ENCODE measurements at regions not wholly inside any gene's neighbourhood (a gene's known extent, or its start where the extent isn't known, plus 50 kb on each side); places are given as distances from the start of the nearest gene placed in this dataset.
"Not testable (repeated sequence)": the region's sequence is repeated elsewhere in the genome, so short reads cannot be mapped to it uniquely, and the experiment has no call there.

DNA sequence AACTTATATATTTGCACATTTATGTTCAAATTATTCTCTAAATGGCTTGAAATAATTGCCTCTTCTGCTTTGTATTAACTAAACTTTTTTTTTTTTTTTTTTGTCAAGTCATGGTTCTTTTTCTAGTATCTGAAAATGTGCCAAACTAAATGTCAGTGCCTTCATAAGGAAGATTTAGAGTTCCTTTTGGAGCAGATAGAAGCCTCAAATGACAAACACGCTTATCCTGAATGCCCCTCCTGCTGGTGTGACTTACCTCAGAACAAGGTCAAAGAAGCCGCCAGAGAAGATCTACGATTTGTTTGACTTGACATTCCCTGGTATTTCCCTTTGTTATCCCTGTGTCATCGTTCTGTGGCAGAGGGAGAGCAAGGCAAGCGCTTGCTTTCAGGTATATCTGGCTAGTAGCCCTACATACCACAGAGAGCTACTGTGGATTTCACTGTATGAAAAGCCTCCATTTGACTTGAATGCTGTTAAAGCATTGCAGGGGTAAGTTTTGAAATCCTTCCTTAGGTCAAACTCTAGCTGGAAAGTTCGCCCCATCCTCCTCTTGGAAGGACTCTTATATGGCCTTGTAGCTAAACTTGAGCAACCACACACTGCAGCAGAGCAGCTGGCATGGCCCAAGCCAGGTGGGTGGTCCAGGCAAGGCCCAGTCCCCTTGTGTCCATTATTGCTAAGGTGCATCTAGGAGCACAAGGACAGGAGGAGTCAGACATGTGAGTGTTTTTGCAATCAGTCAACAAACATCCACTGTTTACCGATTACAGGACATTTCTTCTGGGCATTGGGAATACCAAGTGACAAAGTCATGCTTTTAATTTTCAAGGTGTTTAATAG is 285.4 kb upstream of the USP25 start:
- H3K27ac Mint-ChIP-seq, result no peak overlapping the region
- no peaks in the 10 kb centered on the region for H3K4me1 Mint-ChIP-seq (ENCODE audit: low read depth)
- peaks cover 6% of the 10 kb centered on the region for H3K9me3 Mint-ChIP-seq
- H3K27me3 Mint-ChIP-seq (ENCODE audit: low read depth), result no peaks in the 10 kb centered on the region
- no peaks in the 10 kb centered on the region for H3K36me3 Mint-ChIP-seq (ENCODE audit: low read depth)
- no peak overlapping the region for H3K4me3 Mint-ChIP-seq

DNA sequence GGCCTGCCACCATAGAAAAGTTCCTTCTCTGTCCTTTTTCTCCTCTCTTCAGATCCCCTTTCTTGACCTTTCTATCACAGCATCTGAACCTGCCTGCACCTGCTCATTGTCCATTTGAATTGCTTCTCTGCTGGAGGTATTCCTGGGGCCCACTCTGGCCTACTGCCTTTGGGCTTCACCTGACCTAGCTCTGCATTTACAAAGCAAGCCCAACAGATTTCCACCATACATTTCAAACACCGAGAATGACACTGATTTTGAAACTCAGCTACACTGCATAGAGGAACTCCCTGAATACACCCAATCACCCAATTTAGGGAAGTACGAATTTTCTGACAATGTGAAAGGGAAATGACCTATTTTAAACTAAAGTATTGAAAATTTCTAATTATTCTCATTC is 284.5 kb upstream of the USP25 start:
- Mint-ChIP-seq H3K4me3 (no peak overlapping the region), H3K27me3 (ENCODE audit: low read depth) (no peaks in the 10 kb centered on the region), H3K27ac (no peak overlapping the region), H3K9me3 (peaks cover 11% of the 10 kb centered on the region), H3K4me1 (ENCODE audit: low read depth) (no peaks in the 10 kb centered on the region), H3K36me3 (ENCODE audit: low read depth) (no peaks in the 10 kb centered on the region)

DNA sequence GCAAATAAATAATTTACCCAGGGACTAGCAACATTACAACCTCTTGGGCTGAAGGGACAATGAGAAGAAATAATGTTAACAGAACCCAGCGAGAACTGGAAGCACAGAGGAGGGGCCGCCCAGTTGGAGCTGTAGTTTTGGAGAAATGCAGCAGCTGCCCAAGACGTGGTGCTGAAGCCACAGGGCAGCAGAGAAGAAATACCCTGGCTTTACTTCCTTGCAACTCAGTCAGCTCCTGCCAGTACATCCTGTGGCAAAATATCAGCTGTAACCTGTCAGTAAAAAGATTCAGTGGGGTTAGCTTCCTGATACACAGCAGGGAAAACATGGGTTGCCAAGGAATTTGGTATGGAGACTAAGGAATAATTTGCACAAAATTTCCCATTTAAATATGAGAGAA is 283.6 kb upstream of the USP25 start:
- H3K36me3 Mint-ChIP-seq (ENCODE audit: low read depth), result no peaks in the 10 kb centered on the region
- H3K27me3 Mint-ChIP-seq (ENCODE audit: low read depth), result no peaks in the 10 kb centered on the region
- H3K4me3 Mint-ChIP-seq, result no peak overlapping the region
- H3K4me1 Mint-ChIP-seq (ENCODE audit: low read depth), result no peaks in the 10 kb centered on the region
- H3K27ac Mint-ChIP-seq, result no peak overlapping the region
- peaks cover 11% of the 10 kb centered on the region for H3K9me3 Mint-ChIP-seq

DNA sequence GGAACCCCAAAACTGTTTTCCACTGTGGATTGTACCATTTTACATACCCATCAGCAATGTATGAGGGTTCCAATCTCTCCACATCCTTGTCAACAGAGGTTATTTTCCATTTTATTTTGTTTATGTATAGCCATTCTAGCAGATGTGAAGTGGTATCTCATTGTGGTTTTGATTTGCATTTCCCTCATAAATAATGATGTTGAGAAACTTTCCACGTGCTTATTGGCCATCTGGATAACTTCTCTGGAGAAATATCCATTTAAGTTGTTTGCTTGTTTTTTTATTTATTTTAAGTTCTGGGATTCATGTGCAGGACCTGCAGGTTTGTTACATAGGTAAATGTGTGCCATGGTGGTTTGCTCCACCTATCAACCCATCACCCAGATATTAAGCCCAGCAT is 280.2 kb upstream of the USP25 start:
- H3K36me3 Mint-ChIP-seq (ENCODE audit: low read depth), result no peaks in the 10 kb centered on the region

DNA sequence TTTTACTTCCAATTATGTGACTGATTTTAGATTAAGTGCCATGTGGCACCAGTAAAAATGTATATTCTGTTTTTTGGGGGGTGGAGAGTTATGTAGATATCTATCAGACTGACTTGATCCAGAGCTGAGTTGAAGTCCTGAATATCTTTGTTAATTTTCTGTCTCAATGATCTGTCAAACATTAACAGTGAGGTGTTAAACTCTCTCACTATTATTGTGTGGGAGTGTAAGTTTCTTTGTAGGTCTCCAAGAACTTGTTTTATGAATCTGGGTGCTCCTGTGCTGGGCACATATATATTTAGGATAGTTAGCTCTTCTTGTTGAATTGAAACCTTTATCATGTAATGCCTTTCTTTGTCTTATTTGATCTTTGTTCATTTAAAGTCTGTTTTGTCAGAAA is 276.5 kb upstream of the USP25 start:
- Mint-ChIP-seq H3K36me3 (ENCODE audit: low read depth) (no peaks in the 10 kb centered on the region), H3K27me3 (ENCODE audit: low read depth) (no peaks in the 10 kb centered on the region), H3K4me3 (no peak overlapping the region), H3K27ac (no peak overlapping the region), H3K4me1 (ENCODE audit: low read depth) (no peaks in the 10 kb centered on the region), H3K9me3 (peaks cover 11% of the 10 kb centered on the region)

More for the DNA sequence above, 280.2 kb upstream of the USP25 start:
- Mint-ChIP-seq H3K4me3 (no peak overlapping the region), H3K9me3 (peaks cover 11% of the 10 kb centered on the region), H3K4me1 (ENCODE audit: low read depth) (no peaks in the 10 kb centered on the region), H3K27me3 (ENCODE audit: low read depth) (no peaks in the 10 kb centered on the region), H3K27ac (no peak overlapping the region)

DNA sequence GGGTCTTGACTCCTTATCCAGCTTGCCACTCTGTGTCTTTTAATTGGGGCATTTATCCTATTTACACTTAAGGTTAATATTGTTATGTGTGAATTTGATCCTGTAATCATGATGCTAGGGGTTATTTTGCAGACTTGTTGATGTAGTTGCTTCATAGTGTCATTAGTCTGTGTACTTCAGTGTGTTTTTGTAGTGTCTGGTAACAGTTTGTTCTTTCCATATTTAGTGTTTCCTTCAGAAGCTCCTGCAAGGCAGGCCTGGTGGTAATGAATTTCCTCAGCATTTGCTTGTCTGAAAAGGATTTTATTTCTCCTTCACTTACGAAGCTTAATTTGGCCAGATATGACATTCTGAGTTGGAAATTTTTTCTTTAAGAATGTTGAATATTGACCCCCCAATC is 276.0 kb upstream of the USP25 start:
- not testable (repeated sequence) for H3K27me3 Mint-ChIP-seq (ENCODE audit: low read depth); H3K27ac Mint-ChIP-seq; H3K4me3 Mint-ChIP-seq; H3K36me3 Mint-ChIP-seq (ENCODE audit: low read depth); H3K4me1 Mint-ChIP-seq (ENCODE audit: low read depth)
- H3K9me3 Mint-ChIP-seq, result peaks cover 10% of the 10 kb centered on the region

DNA sequence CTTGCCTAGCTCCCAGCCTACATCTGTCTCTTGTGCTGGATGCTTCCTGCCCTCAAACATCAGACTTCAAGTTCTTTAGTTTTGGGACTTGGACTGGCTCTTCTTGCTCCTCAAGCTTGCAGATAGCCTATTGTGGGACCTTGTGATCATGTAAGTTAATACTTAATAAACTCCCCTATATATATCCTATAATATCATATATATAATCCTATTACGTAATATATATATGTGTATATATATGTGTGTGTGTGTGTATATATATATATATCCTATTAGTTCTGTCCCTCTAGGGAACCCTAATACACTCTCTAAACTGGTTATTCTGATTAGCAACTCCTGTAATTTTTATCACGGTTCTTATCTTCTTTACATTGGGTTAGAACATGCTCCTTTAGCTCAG is 274.9 kb upstream of the USP25 start:
- H3K27me3 Mint-ChIP-seq (ENCODE audit: low read depth); H3K4me3 Mint-ChIP-seq; H3K4me1 Mint-ChIP-seq (ENCODE audit: low read depth); H3K36me3 Mint-ChIP-seq (ENCODE audit: low read depth); H3K9me3 Mint-ChIP-seq; H3K27ac Mint-ChIP-seq: not testable (repeated sequence)

DNA sequence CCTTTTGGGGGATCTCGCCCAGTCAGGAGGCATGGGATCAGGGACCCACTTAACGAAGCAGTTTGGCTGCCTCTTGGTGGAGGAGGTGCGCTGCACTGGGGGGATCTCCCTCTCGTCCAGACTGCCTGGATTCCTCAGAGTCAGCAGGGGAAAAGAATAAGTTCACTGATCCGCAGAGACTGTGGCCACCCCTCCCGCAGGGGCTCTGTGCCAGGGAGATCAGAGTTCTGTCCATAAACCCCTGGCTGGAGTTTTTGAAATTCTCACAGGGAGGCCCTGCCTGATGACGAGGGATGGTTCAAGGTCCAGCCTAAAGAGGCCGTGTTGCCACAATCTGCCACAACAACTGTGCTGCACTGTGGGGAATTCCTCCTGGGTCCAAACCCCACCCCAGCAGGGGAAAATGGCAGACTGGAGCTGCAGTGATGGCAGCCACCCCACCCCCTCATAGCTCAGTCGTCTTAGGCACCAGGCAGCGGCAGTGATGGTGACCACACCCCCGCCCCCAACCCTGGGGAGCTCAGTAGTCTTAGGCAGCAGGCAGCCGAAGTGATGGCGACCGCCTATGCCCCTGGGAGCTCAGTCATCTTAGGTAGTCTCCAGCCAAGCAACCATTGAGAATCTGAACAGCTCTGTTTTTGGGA is 273.8 kb upstream of the USP25 start:
- no peak overlapping the region for H3K27ac Mint-ChIP-seq
- H3K36me3 Mint-ChIP-seq (ENCODE audit: low read depth), result no peaks in the 10 kb centered on the region
- no peaks in the 10 kb centered on the region for H3K27me3 Mint-ChIP-seq (ENCODE audit: low read depth)

DNA sequence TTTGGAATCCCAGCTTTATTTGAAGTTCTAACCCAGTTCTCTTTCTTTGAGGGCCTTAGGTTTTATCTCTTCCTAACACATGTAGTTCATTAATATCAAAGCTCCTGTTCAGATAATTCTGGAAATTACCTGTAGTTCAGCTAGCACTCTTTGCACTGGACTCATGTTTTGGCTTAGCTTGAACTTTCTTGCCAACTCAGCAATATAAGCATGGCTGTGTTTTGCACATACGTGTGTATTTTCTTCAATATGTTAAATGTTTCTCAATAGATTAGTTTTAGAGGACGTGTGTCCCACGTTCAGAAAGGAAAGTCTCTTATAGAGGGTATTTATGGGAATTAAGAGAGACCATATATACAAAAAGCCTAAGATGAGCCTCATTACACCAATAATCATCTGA is 271.8 kb upstream of the USP25 start:
- no peaks in the 10 kb centered on the region for H3K4me1 Mint-ChIP-seq (ENCODE audit: low read depth)
- no peaks in the 10 kb centered on the region for H3K27me3 Mint-ChIP-seq (ENCODE audit: low read depth)
- no peak overlapping the region for H3K4me3 Mint-ChIP-seq
- H3K27ac Mint-ChIP-seq, result no peak overlapping the region
- H3K36me3 Mint-ChIP-seq (ENCODE audit: low read depth), result no peaks in the 10 kb centered on the region
- H3K9me3 Mint-ChIP-seq, result no peaks in the 10 kb centered on the region

More for the DNA sequence above, 273.8 kb upstream of the USP25 start:
- Mint-ChIP-seq H3K4me3 (no peak overlapping the region), H3K4me1 (ENCODE audit: low read depth) (no peaks in the 10 kb centered on the region), H3K9me3 (no peaks in the 10 kb centered on the region)

DNA sequence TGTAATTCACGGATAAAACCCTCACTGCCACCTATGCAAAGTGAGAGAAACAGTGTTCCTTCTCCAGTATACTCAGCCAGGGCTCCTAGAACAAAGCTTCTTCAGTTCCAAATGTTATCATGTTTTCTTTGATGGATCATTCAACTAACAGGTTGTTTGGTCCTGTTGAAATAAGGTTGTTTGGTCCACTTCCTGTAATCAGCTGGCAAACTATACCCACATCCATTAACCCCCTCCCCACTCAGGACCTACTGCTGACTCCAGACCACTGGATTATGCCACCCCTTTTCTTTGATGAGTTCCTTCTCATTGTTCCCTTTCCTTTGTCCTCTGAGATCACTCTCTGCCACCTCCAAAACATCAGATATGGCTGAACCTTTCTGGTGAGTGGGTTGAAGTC is 267.7 kb upstream of the USP25 start:
- Mint-ChIP-seq H3K27me3 (ENCODE audit: low read depth) (no peaks in the 10 kb centered on the region), H3K4me1 (ENCODE audit: low read depth) (no peaks in the 10 kb centered on the region), H3K36me3 (ENCODE audit: low read depth) (no peaks in the 10 kb centered on the region), H3K9me3 (no peaks in the 10 kb centered on the region), H3K27ac (no peak overlapping the region), H3K4me3 (no peak overlapping the region)

DNA sequence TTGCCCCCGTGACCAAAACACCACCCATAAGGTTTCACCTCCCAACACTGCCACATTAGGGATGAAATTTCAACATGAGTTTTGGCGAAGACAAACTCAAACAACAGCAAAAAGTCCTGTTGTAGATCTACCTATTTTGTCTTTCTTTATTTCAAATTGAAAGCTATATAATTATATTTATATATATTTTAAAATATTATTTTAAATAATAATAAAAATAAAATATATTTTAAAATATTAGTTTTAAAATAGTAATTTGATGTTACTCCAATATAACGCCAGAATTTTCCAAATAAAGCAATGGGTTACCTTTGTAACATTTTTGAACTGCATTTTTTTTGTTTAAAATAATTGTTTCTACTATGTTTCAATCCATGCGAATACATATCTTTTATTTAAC is 263.5 kb upstream of the USP25 start:
- no peak overlapping the region for H3K4me3 Mint-ChIP-seq

DNA sequence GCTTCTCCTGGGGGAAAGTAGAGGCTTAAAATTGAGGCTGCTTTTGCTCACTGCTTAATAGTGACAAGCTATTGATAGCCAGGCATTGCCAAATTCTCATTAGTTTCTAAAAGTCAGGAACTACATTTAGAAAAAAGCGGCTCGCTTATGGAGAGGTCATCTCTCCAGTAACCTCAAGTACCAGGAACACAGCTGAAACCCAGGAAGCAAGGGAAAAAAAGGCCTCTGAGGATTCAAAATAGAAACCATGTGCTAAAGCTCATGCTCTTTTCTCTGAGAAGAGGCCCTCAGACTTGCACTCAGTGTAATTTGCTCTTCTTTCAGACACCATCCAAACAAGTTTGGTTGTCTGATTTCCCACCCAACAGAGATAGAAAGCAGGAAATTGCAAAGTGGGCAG is 261.4 kb upstream of the USP25 start:
- no peaks in the 10 kb centered on the region for H3K27me3 Mint-ChIP-seq (ENCODE audit: low read depth)
- H3K27ac Mint-ChIP-seq, result no peak overlapping the region
- no peaks in the 10 kb centered on the region for H3K4me1 Mint-ChIP-seq (ENCODE audit: low read depth)
- no peaks in the 10 kb centered on the region for H3K36me3 Mint-ChIP-seq (ENCODE audit: low read depth)
- H3K9me3 Mint-ChIP-seq, result peaks cover under 1% of the 10 kb centered on the region
- H3K4me3 Mint-ChIP-seq, result no peak overlapping the region

More for the DNA sequence above, 263.5 kb upstream of the USP25 start:
- no peaks in the 10 kb centered on the region for H3K9me3 Mint-ChIP-seq
- no peak overlapping the region for H3K27ac Mint-ChIP-seq
- no peaks in the 10 kb centered on the region for H3K36me3 Mint-ChIP-seq (ENCODE audit: low read depth)
- H3K27me3 Mint-ChIP-seq (ENCODE audit: low read depth), result no peaks in the 10 kb centered on the region
- no peaks in the 10 kb centered on the region for H3K4me1 Mint-ChIP-seq (ENCODE audit: low read depth)

DNA sequence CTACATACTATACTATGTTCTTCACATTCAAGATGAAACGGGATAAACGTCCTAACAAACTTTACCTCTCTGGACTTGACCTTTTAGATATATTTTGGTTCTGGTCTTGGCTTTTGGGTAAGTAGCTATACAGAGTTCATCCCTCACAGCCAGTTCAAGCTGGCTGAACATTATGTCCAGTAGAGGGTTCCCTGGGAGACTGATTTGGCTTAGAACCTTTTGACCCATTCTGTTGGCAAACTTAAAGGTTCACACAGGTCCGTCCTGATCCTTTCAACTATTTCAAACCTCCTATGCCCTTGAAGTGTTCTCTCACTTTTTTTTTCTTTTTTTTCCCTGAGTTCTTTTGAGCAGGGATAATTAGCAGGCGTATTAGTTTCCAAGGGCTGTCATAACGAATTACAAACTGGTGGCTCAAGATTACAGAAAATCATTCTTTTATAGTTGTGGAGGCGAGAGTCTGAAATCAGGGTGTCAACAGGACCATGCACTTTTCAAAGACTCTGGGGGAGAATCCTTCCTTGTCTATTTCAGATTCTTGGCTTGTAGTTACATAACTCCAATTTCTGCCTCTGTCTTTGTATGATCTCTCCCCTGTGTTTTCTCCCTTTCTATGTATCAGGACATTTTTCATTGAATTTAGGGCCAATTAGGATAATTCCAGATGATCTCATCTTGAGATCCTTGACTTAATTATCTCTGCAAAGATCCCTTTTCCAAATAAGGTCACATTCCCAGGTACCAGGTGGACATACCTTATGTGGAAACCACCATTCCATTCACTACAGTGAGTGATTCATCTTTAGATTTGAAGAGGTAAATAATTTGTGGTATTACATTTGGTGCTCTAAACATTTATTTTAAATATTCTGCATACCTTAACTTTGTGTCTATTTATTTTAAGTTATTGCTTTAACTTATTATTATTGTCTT is 257.4 kb upstream of the USP25 start:
- Mint-ChIP-seq H3K27me3 (ENCODE audit: low read depth) (no peaks in the 10 kb centered on the region), H3K9me3 (peaks cover 12% of the 10 kb centered on the region), H3K36me3 (ENCODE audit: low read depth) (no peaks in the 10 kb centered on the region), H3K27ac (no peak overlapping the region), H3K4me3 (no peak overlapping the region), H3K4me1 (ENCODE audit: low read depth) (no peaks in the 10 kb centered on the region)

DNA sequence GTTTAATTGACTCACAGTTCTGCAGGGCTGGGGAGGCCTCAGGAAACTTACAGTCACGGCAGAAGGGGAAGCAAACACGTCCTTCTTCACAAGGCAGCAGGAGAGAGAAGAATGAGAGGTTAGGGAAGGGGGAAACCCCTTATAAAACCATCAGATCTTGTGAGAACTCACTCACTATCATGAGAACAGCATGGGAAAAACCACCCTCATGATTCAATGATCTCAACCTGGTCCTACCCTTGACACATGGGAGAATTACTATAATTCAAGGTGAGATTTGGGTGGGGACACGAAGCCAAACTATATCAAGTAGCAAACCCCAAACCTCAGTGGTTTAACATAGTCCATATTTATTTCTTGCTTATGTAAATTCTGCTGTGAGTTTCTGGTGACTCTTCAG is 252.0 kb upstream of the USP25 start:
- H3K27ac Mint-ChIP-seq, result not testable (repeated sequence)

More for the DNA sequence above, 252.0 kb upstream of the USP25 start:
- H3K4me3 Mint-ChIP-seq; H3K4me1 Mint-ChIP-seq (ENCODE audit: low read depth); H3K36me3 Mint-ChIP-seq (ENCODE audit: low read depth); H3K27me3 Mint-ChIP-seq (ENCODE audit: low read depth): not testable (repeated sequence)
- peaks cover 19% of the 10 kb centered on the region for H3K9me3 Mint-ChIP-seq

Measured in T-helper 1 cell treated with Interleukin-12 subunit alpha and Interleukin-12 subunit beta and Interleukin-4 antibody, amounts not matched to agents 30 μg/mL and 1 μg/mL, for 36 hours (primary cell).